GM21528 (cell line): ENCODE measurements at regions not wholly inside any gene's neighbourhood (a gene's known extent, or its start where the extent isn't known, plus 50 kb on each side); places are given as distances from the start of the nearest gene placed in this dataset.

Experiments
- ATAC-seq: cut with Tn5 transposase; IDR thresholded peaks from one replicate; pipeline ENCODE4 v1.9.1; 2021; ENCODE audit warnings: mild to moderate bottlenecking, moderate library complexity; ENCODE audit not compliant: unreplicated experiment, low FRiP score

- no peak for ATAC-seq
Observed at GRCh38 chr15:66900586-66901310, 164.7 kb upstream of the SMAD3 start.

- no peak for ATAC-seq
Observed at GRCh38 chr15:66901336-66902100, 163.9 kb upstream of the SMAD3 start.

DNA sequence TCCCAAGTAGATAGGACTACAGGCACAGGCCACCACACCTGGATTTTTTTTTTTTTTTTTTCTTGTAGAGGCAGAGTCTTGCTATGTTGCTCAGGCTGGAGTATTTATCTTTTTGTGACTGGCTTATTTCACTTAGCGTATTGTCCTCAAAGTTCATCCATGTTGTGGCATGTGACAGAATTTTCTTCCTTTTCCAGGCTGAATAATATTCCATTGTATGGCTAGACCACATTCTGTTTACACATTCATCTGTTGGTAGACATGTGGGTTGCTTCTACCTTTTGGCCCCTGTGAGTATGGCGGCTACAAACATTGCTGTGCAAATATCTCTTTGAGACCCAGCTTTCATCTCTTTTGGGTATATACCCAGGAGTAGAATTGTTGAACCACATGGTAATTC is 160.2 kb upstream of the SMAD3 start:
- ATAC-seq, result no peak

DNA sequence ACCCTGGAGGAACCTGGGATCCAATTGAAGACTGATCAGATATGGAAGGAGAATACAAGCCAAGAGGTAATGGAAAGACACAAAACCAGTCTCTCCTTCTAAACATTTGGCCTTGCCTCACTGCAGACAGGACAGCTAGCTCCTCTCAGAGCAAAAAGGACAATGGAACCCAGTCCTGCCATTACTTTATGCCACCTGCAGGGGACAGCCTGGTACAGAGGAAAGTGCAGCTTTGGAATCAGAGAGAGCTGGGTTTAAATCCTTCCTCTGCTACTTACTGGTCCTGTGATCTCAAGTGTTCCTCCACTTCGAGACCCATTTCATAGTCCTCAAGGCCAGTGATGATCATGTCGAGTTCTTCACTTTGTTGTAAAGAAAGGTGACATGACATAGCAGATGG is 159.4 kb upstream of the SMAD3 start:
- no peak for ATAC-seq

- no peak for ATAC-seq
Observed at GRCh38 chr15:66906668-66907614, 158.5 kb upstream of the SMAD3 start.

DNA sequence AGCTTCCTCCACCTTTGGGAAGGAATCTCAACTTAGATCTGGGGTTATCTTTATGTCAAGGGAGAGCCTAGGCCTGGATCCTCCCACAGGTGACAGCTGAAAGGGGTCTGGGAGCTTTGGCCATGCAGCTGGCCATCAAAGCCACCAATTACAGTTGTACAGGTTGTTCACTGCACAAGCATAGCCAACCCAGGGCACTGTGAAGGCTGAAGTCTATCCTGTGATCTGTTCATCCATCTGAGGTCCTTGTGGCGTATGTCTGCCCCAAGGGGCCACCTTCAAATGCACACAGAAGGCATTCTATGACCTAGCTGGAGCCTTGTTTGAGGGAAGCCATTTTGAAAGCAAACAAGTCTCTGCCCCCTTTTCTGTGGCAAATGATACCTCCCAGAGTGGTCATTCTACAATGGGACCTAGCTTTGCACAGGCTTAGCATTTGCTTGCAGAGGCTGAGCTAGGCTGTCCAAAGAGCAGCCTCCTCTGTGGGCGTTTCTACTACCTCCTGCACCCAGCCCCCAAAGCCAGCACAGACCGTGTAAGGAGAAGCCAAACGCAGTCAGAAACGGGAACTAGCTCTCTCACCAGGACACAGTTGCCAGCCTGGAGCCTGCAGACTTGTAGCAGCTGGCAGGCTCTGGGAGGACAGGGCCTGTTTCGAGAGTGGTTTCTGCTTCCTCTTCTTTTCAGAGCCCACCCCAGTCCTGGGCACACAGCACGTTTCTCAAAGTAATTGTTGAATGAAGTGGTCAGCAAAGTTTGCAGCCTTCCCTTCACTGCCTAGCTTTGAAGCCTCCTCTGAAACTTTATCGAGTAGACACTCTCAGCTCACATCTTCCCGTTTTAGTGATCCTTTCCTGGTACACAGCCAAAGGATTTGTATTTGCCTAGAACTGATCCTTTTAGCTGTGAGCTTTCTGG is 157.3 kb upstream of the SMAD3 start:
- ATAC-seq, result no peak

GRCh38 chr15:66908744-66909095 is 156.7 kb upstream of the SMAD3 start:
- no peak for ATAC-seq

DNA sequence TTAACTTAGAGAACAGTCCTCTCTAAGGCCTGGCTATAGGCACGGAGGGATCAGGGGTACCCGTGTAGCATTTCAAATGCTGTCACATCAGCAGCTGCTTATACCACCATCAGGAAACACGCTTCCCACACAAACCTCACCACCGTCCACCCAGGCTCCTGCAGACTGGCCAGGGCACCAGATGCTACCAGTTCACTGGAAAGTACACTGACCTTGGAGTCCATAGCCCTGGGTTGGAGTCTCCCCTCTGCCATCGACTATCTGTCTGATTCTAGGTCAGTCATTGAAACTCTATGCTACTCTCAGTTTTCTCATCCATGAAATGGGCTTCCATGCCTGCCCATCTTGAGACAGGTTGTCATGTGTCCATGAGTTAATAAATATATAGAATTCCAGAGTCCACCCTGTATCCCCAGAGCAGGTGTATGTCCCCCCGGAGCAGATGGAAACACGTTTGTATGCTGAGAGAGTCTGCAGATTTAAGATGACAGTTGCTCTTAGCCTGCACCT is 156.0 kb upstream of the SMAD3 start:
- ATAC-seq, result no peak

GRCh38 chr15:66911131-66911700 is 154.2 kb upstream of the SMAD3 start:
- ATAC-seq, result no peak

DNA sequence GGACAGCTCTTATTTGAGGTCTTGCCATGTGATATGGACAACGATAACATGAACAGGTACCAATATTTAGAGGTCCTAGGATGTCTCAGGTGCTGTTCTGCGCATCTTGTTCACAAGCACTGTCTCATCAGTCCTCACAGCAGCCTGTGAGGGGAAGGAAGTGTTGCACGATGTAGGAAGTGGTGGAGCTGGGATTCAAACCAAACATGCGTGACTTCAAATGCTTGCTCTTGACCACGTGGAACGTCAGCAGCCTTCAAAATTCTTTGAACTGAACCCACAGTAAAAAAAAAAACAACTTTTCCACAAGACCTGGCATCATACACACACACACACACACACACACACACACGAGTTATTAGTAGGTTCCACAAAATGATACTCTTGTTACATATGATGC is 153.4 kb upstream of the SMAD3 start:
- no peak for ATAC-seq

DNA sequence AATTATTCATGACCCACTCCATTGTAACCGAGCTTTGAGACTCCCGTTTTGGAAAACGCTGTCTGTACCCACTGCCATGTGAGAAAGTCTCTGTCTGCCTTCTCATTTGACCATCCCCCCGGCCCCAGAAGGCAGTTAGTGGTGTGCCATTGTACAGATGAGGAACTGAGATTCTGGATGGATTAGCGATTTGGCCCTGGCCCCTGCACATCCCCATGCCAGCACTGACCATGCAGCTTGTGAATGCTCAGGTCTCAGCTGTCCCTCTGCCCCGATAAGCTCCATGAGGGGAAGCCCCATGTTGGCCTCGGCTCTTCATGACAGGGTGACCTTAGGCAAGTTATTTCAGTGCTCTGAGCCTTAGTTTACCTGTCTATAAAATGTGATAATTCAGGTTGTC is 153.0 kb upstream of the SMAD3 start:
- ATAC-seq, result no peak

- ATAC-seq, result no peak
Observed at GRCh38 chr15:66917904-66918448, 147.4 kb upstream of the SMAD3 start.

DNA sequence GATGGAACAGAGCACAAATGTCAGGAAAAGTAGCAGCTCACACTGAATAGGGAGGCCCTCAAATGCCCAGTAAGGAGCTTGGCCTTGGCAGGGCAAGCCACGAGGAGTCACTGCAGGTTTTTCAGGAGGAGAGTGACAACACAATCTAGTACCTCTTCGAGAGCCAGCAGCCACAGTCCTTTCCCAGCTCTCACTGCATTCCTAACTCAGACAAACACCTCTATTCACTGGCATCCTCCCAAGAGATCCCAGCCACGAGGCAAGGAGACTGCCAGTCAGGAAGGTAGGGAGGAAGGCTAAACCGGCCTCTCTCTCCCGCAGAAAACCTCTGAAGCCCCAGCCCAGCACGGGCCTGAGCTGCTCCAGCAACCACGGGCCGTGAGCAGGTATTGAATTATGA is 146.0 kb upstream of the SMAD3 start:
- no peak for ATAC-seq

DNA sequence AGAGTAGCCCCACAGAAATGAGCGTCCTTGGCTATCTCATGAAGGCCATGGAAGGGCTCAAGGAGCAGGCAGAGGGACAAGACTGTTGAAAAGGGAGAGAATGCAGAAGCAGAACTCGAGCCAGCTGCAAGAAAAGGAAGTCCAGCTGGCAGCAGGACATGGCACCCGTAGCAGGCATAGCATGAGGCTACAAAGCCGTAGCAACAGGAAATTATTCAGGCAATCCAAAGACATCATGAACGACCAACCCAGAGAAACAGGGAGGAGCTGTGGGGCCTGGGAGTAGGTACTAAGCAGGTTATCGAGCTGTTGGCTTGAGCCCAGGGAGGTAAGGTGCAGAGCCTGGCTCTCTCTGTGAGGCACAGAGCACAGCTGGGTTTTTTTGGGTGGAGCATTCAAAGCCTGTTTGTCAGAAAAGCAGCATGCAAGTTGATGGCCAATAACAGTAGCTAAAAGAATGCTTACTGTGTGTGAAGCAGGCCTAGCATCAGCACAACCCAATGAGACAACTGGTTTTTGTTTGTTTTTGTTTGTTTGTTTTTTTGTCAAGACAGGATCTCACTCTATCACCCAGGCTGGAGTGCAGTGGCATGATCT is 144.0 kb upstream of the SMAD3 start:
- no peak for ATAC-seq

- no peak for ATAC-seq
Observed at GRCh38 chr15:66922608-66923007, 142.8 kb upstream of the SMAD3 start.

- no peak for ATAC-seq
Observed at GRCh38 chr15:66923438-66923881, 141.9 kb upstream of the SMAD3 start.

GRCh38 chr15:66924889-66925288 is 140.5 kb upstream of the SMAD3 start:
- ATAC-seq, result no peak

DNA sequence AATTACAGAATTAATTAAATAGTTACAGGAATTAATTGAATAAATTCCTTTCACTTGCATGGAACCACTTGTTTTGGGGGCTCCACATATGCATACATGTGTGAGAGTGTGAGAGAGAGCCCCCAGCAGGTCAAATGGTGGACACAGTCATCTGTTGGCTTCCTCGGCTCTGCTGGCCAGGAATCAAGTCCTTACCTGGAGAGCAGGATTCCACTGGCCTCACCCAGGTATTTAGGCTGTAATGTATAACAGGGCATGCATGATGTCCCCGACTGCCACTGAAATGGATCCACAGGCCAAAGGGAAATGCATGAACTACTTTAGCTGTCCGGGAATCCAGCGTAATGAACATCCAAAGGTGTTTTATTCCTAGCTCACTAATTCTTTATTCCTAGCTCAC is 139.7 kb upstream of the SMAD3 start:
- ATAC-seq, result no peak
